Smooth muscle cell (in vitro differentiated cells): ENCODE measurements at regions not wholly inside any gene's neighbourhood (a gene's known extent, or its start where the extent isn't known, plus 50 kb on each side); places are given as distances from the start of the nearest gene placed in this dataset.

ENCODE experiments used
- DNase-seq: peaks from one replicate; lab custom pipeline; 2025; ENCODE audit not compliant: unreplicated experiment; lab: John Stamatoyannopoulos, UW
- H2AFZ ChIP-seq: fragments of 200-600 bp; sonication (generic); 2 replicates; pipeline ENCODE4 v1.6.0; 2016; ENCODE audit warnings: antibody characterized with exemption, low read depth, mild to moderate bottlenecking
- H3F3A ChIP-seq: fragments of 200-600 bp; sonication (generic); 2 replicates; pipeline ENCODE4 v1.6.0; 2017; ENCODE audit warnings: antibody characterized with exemption, low read depth
- H3K27ac ChIP-seq: fragments of 200-600 bp; sonication (generic); 2 replicates; pipeline ENCODE4 v1.5.1; 2016; ENCODE audit warnings: low read depth, mild to moderate bottlenecking
- H3K27me3 ChIP-seq: fragments of 200-600 bp; sonication (generic); 2 replicates; pipeline ENCODE4 v1.6.1; 2016; ENCODE audit warnings: low read depth, mild to moderate bottlenecking
- H3K36me3 ChIP-seq: fragments of 200-600 bp; sonication (generic); 2 replicates; pipeline ENCODE4 v1.5.1; 2016; ENCODE audit warnings: low read depth
- H3K4me1 ChIP-seq: fragments of 200-600 bp; sonication (generic); 2 replicates; pipeline ENCODE4 v1.5.1; 2016; ENCODE audit warnings: low read depth
- H3K4me2 ChIP-seq: fragments of 200-600 bp; sonication (generic); 2 replicates; pipeline ENCODE4 v1.6.0; 2016; ENCODE audit warnings: mild to moderate bottlenecking
- H3K4me3 ChIP-seq: fragments of 200-600 bp; sonication (generic); 2 replicates; pipeline ENCODE4 v1.5.1; 2016; ENCODE audit warnings: mild to moderate bottlenecking
- H3K79me2 ChIP-seq: fragments of 200-600 bp; sonication (generic); 2 replicates; pipeline ENCODE4 v1.6.0; 2016; ENCODE audit warnings: low read depth, mild to moderate bottlenecking
- H3K9ac ChIP-seq: fragments of 200-600 bp; sonication (generic); 2 replicates; pipeline ENCODE4 v1.6.0; 2016; ENCODE audit warnings: low read depth
- H3K9me3 ChIP-seq: fragments of 200-600 bp; sonication (generic); replicated peaks from 2 replicates; pipeline ENCODE4 v1.5.1; 2016; ENCODE audit warnings: low read depth
- H4K20me1 ChIP-seq: fragments of 200-600 bp; sonication (generic); 2 replicates; pipeline ENCODE4 v1.6.0; 2016; ENCODE audit warnings: low read depth
- WGBS: methylation state at CpG from one replicate; pipeline ENCODE4 v1.1.7; 2016; ENCODE audit warnings: low lambda C conversion rate; 5-methylcytosine and 5-hydroxymethylcytosine counted together
- TF ChIP-seq, protein P1 (sequence below): fragments of 200-600 bp; sonication (generic); IDR thresholded peaks from 2 replicates; pipeline ENCODE4 v1.5.1; 2017; ENCODE audit warnings: borderline replicate concordance, mild to moderate bottlenecking, antibody characterized with exemption; ENCODE audit not compliant: insufficient read depth, poor library complexity, severe bottlenecking

DNA sequence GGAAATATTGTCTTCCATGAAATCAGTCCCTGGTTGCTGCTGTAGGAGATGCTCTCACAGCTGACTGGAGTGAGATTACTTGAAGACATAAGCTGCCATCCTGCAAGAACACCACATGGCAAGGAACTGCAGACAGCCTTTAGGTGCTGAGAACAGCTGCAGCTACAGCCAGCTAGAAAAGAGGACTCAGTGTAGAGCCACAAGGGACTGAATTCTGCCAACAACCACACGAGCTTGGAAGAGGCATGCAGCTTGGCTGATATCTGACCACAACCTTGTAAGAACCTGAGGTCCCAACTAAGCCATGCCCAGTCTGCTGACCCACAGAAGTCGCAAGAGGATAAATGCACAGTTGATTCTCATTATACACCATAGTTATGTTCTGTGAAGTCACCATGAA is 181.8 kb upstream of the ARL4C start:
- Histone ChIP-seq H3K9ac (no peak overlapping the region), H3K36me3 (no peaks in the 10 kb centered on the region), H3K27me3 (no peaks in the 10 kb centered on the region), H3K4me1 (peaks cover 62% of the 10 kb centered on the region), H3K9me3 (no peaks in the 10 kb centered on the region), H3K4me3 (no peak overlapping the region), H2AFZ (no peak overlapping the region), H3K79me2 (no peaks in the 10 kb centered on the region), H3F3A (peaks cover 26% of the 10 kb centered on the region), H3K4me2 (peak overlapping the region; percentile 78), H4K20me1 (no peaks in the 10 kb centered on the region), H3K27ac (peak overlapping the region; percentile 91)
- TF ChIP-seq, protein P1, sequence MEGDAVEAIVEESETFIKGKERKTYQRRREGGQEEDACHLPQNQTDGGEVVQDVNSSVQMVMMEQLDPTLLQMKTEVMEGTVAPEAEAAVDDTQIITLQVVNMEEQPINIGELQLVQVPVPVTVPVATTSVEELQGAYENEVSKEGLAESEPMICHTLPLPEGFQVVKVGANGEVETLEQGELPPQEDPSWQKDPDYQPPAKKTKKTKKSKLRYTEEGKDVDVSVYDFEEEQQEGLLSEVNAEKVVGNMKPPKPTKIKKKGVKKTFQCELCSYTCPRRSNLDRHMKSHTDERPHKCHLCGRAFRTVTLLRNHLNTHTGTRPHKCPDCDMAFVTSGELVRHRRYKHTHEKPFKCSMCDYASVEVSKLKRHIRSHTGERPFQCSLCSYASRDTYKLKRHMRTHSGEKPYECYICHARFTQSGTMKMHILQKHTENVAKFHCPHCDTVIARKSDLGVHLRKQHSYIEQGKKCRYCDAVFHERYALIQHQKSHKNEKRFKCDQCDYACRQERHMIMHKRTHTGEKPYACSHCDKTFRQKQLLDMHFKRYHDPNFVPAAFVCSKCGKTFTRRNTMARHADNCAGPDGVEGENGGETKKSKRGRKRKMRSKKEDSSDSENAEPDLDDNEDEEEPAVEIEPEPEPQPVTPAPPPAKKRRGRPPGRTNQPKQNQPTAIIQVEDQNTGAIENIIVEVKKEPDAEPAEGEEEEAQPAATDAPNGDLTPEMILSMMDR, result no peak
- DNase-seq, result no peak
- WGBS, result 24% methylated on average over 2 of the region's 2 CpGs

DNA sequence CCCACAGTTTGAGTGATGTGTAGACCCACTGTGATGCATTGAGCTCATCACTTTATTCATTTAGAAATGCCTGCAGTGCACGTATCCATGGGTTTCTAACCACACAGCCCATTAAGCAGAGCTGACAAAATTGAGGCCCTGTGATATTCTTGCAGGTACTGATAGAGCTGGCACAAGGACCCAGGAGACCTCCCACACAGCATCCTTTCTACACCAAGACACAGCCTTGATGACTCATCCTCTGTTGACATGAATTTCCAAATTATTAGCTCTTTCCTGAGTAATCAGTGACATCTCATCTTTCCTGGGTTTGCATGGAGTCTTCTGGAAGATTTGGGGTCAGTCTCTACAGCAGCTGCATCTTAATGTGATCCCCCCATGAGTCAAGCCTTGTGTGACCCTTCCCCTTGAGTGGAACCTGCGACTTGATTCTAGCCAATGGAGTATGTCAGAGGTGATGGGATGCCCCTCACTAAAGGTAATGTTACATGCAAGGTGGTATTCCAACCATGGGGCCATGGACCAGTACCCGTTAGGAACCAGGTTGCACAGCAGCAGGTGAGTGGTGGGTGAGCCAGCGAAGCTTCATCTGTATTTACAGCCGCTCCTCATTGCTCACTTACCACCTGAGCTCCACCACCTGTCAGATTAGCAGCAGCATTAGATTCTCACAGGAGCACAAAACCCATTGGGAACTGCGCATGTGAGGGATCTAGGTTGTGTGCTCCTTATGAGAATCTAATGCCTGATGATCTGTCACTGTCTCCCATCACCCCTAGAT is 181.1 kb upstream of the ARL4C start:
- WGBS, result 80% methylated on average over 6 of the region's 6 CpGs
- peaks cover 60% of the 10 kb centered on the region for H3K4me1 ChIP-seq
- no peaks in the 10 kb centered on the region for H4K20me1 ChIP-seq
- peaks cover 26% of the 10 kb centered on the region for H3F3A ChIP-seq
- H3K27me3 ChIP-seq, result no peaks in the 10 kb centered on the region
- TF ChIP-seq, protein P1, result no peak
- DNase-seq, result no peak
- H2AFZ ChIP-seq, result no peak overlapping the region
- no peaks in the 10 kb centered on the region for H3K9me3 ChIP-seq
- H3K9ac ChIP-seq, result no peak overlapping the region
- no peaks in the 10 kb centered on the region for H3K36me3 ChIP-seq
- no peak overlapping the region for H3K4me3 ChIP-seq
- H3K27ac ChIP-seq, result peak overlapping the region; percentile 11
- H3K4me2 ChIP-seq, result peak overlapping the region; percentile 4
- no peaks in the 10 kb centered on the region for H3K79me2 ChIP-seq

DNA sequence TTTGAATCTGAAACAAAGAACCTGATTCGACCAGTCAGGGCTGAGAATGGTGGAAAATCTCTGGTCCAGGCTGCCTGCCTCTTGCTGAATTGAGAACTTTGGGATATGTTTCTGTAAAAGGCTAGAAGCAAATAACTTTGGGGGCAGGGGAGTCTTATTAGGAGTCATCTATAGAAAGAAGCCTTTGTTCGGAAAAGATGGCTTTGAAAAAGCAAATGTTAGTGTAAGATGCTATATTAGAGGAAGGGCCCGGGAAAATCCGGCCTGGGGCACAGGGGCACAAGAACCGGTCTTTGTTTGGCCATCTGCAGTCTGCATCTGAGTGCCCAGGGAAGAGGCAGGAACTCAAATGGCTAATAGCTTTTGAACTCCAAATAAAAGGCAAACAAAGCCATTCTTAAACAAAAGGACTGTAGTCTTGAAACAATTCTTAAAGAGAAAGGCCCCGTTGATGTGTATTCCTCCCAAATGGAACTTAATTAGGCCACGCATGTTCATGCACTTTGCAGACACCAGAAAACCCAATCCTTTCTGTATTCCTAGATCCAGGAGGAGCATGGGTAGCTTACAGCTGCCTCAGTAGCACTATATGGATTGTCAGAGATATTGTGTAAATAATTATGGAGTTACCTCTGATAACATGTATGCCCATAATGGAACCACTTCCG is 180.0 kb upstream of the ARL4C start:
- Histone ChIP-seq H3K79me2 (no peaks in the 10 kb centered on the region), H3K9me3 (no peaks in the 10 kb centered on the region), H2AFZ (no peak overlapping the region), H3F3A (peaks cover 22% of the 10 kb centered on the region), H4K20me1 (no peaks in the 10 kb centered on the region), H3K9ac (no peak overlapping the region), H3K4me2 (no peak overlapping the region), H3K27ac (no peak overlapping the region), H3K36me3 (no peaks in the 10 kb centered on the region), H3K4me3 (no peak overlapping the region), H3K27me3 (no peaks in the 10 kb centered on the region), H3K4me1 (peaks cover 52% of the 10 kb centered on the region)
- TF ChIP-seq, protein P1, result no peak
- WGBS, result 86% methylated on average over 8 of the region's 8 CpGs
- no peak for DNase-seq
